SU-DHL-6 (cell line): ENCODE measurements at regions not wholly inside any gene's neighbourhood (a gene's known extent, or its start where the extent isn't known, plus 50 kb on each side); places are given as distances from the start of the nearest gene placed in this dataset.

Experiments used
- CTCF ChIP-seq: fragments of 200-600 bp; sonication (generic); IDR thresholded peaks from one replicate; pipeline ENCODE4 v1.5.1; 2017; ENCODE audit warnings: antibody characterized with exemption, mild to moderate bottlenecking, low read length, moderate library complexity; ENCODE audit not compliant: insufficient read depth, poor library complexity, severe bottlenecking
- EZH2phosphoT487 ChIP-seq: fragments of 200-600 bp; sonication (generic), shearing (Covaris generic); conservative IDR thresholded peaks from 2 replicates; pipeline ENCODE4 v1.6.1; 2018; ENCODE audit warnings: mild to moderate bottlenecking, antibody characterized with exemption, low read length, moderate library complexity, mixed read lengths

GRCh38 chr15:70476441-70476840 is 286.9 kb downstream of the UACA start:
- TF ChIP-seq CTCF: no peak
- no peak for TF ChIP-seq EZH2phosphoT487
